IPS-18a (cell line): ENCODE measurements at regions not wholly inside any gene's neighbourhood (a gene's known extent, or its start where the extent isn't known, plus 50 kb on each side); places are given as distances from the start of the nearest gene placed in this dataset.

ENCODE experiments used
- H3K27ac ChIP-seq: one replicate; pipeline ENCODE4 v1.5.1; 2013; ENCODE audit warnings: low read length
- H3K27me3 ChIP-seq: one replicate; pipeline ENCODE4 v1.6.1; 2013; ENCODE audit warnings: mild to moderate bottlenecking, low read length; ENCODE audit not compliant: control insufficient read depth, insufficient read depth
- H3K36me3 ChIP-seq: one replicate; pipeline ENCODE4 v1.6.1; 2013; ENCODE audit warnings: low read depth, low read length; ENCODE audit not compliant: control insufficient read depth
- H3K4me1 ChIP-seq: one replicate; pipeline ENCODE4 v1.6.1; 2013; ENCODE audit warnings: low read depth, low read length; ENCODE audit not compliant: control insufficient read depth
- H3K4me3 ChIP-seq: one replicate; pipeline ENCODE4 v1.5.1; 2013; ENCODE audit warnings: low read length
- H3K9ac ChIP-seq: one replicate; pipeline ENCODE4 v1.6.1; 2013; ENCODE audit warnings: mild to moderate bottlenecking, low read length, moderate library complexity
- H3K9me3 ChIP-seq: one replicate; pipeline ENCODE4 v1.6.1; 2013; ENCODE audit warnings: low read depth, low read length; ENCODE audit not compliant: control insufficient read depth

DNA sequence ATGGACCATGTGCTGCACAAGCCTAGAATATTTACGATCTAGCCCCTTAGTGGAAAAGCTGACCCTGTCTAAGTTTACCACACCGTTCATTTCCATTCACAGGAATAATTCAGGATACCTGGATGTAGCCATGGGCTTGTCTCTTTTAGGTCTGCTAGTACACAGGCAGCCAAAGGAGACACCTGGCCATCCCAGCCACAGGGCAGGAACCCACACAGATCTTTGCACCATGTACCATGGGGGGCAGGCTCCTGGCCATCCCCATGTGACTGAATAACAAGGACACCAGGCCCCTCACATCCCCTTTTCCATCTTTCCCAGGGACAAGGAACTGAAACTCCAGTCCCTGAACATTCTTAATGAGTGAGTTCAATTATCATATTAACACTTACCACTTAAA, 467.3 kb upstream of the MYT1L start:
- H3K4me1 ChIP-seq, result no peaks in the 10 kb centered on the region
- H3K36me3 ChIP-seq, result no peaks in the 10 kb centered on the region
- H3K4me3 ChIP-seq, result no peak overlapping the region
- H3K27me3 ChIP-seq, result no peaks in the 10 kb centered on the region
- H3K9ac ChIP-seq, result no peak overlapping the region
- H3K9me3 ChIP-seq, result no peaks in the 10 kb centered on the region
- no peak overlapping the region for H3K27ac ChIP-seq

DNA sequence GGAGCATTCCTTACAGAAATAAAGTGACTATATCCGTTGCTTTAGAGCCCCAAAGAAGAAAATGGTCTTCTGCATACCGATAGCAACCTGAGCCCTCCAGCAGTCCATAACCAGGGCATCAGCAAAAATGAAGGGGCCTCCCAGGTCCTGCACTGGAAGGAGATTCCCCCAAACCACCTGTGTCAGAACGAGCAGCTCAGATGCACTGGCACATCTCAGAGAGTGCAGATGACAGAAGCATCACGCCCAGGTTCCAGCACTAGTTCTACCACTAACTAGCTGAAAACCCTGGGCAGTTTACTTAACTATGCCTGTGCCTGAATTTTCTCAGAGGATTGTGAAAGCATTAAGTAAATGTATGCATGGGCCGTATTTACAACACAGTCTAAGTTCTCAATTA, 466.7 kb upstream of the MYT1L start:
- Histone ChIP-seq H3K27me3 (no peaks in the 10 kb centered on the region), H3K9ac (no peak overlapping the region), H3K4me1 (no peaks in the 10 kb centered on the region), H3K36me3 (no peaks in the 10 kb centered on the region), H3K9me3 (no peaks in the 10 kb centered on the region), H3K27ac (no peak overlapping the region), H3K4me3 (no peak overlapping the region)

- Histone ChIP-seq H3K4me3 (no peak overlapping the region), H3K27me3 (no peaks in the 10 kb centered on the region), H3K27ac (no peak overlapping the region), H3K4me1 (no peaks in the 10 kb centered on the region), H3K36me3 (no peaks in the 10 kb centered on the region), H3K9ac (no peak overlapping the region), H3K9me3 (no peaks in the 10 kb centered on the region)
Measured at GRCh38 chr2:2796207-2796606, 465.1 kb upstream of the MYT1L start.

GRCh38 chr2:2795438-2796091, 464.5 kb upstream of the MYT1L start:
- Histone ChIP-seq H3K4me1 (no peaks in the 10 kb centered on the region), H3K27me3 (no peaks in the 10 kb centered on the region), H3K9me3 (no peaks in the 10 kb centered on the region), H3K27ac (no peak overlapping the region), H3K4me3 (no peak overlapping the region), H3K9ac (no peak overlapping the region), H3K36me3 (no peaks in the 10 kb centered on the region)

GRCh38 chr2:2793925-2794560, 463.0 kb upstream of the MYT1L start:
- H3K27me3 ChIP-seq, result no peaks in the 10 kb centered on the region
- no peak overlapping the region for H3K9ac ChIP-seq
- no peaks in the 10 kb centered on the region for H3K9me3 ChIP-seq

GRCh38 chr2:2793514-2793913, 462.4 kb upstream of the MYT1L start:
- H3K27ac ChIP-seq, result no peak overlapping the region
- no peak overlapping the region for H3K4me3 ChIP-seq
- no peak overlapping the region for H3K9ac ChIP-seq
- H3K27me3 ChIP-seq, result no peaks in the 10 kb centered on the region
- H3K4me1 ChIP-seq, result peaks cover 7% of the 10 kb centered on the region
- no peaks in the 10 kb centered on the region for H3K36me3 ChIP-seq
- H3K9me3 ChIP-seq, result no peaks in the 10 kb centered on the region

More at GRCh38 chr2:2793925-2794560, 463.0 kb upstream of the MYT1L start:
- Histone ChIP-seq H3K27ac (no peak overlapping the region), H3K4me3 (no peak overlapping the region), H3K36me3 (no peaks in the 10 kb centered on the region), H3K4me1 (peaks cover 2% of the 10 kb centered on the region)

- Histone ChIP-seq H3K9ac (no peak overlapping the region), H3K9me3 (no peaks in the 10 kb centered on the region), H3K4me1 (peaks cover 21% of the 10 kb centered on the region), H3K36me3 (no peaks in the 10 kb centered on the region), H3K27ac (no peak overlapping the region), H3K27me3 (no peaks in the 10 kb centered on the region), H3K4me3 (no peak overlapping the region)
Measured at GRCh38 chr2:2791606-2792005, 460.5 kb upstream of the MYT1L start.

GRCh38 chr2:2791031-2791430, 460.0 kb upstream of the MYT1L start:
- Histone ChIP-seq H3K27me3 (no peaks in the 10 kb centered on the region), H3K9me3 (no peaks in the 10 kb centered on the region), H3K4me3 (no peak overlapping the region), H3K4me1 (peaks cover 21% of the 10 kb centered on the region), H3K9ac (no peak overlapping the region), H3K36me3 (no peaks in the 10 kb centered on the region), H3K27ac (no peak overlapping the region)

GRCh38 chr2:2788076-2788475, 457.0 kb upstream of the MYT1L start:
- no peaks in the 10 kb centered on the region for H3K36me3 ChIP-seq
- no peaks in the 10 kb centered on the region for H3K9me3 ChIP-seq
- no peak overlapping the region for H3K9ac ChIP-seq
- no peak overlapping the region for H3K27ac ChIP-seq
- peak overlapping the region; percentile 9 for H3K4me3 ChIP-seq
- H3K4me1 ChIP-seq, result peaks cover 21% of the 10 kb centered on the region
- no peaks in the 10 kb centered on the region for H3K27me3 ChIP-seq

- Histone ChIP-seq H3K9me3 (no peaks in the 10 kb centered on the region), H3K4me3 (no peak overlapping the region), H3K9ac (no peak overlapping the region), H3K4me1 (peaks cover 21% of the 10 kb centered on the region), H3K36me3 (no peaks in the 10 kb centered on the region), H3K27ac (no peak overlapping the region), H3K27me3 (no peaks in the 10 kb centered on the region)
Measured at GRCh38 chr2:2787301-2787907, 456.3 kb upstream of the MYT1L start.

GRCh38 chr2:2782007-2782406, 450.9 kb upstream of the MYT1L start:
- no peak overlapping the region for H3K4me3 ChIP-seq
- peaks cover 1% of the 10 kb centered on the region for H3K4me1 ChIP-seq
- no peak overlapping the region for H3K9ac ChIP-seq
- no peaks in the 10 kb centered on the region for H3K36me3 ChIP-seq
- no peak overlapping the region for H3K27ac ChIP-seq
- H3K9me3 ChIP-seq, result no peaks in the 10 kb centered on the region
- no peaks in the 10 kb centered on the region for H3K27me3 ChIP-seq

DNA sequence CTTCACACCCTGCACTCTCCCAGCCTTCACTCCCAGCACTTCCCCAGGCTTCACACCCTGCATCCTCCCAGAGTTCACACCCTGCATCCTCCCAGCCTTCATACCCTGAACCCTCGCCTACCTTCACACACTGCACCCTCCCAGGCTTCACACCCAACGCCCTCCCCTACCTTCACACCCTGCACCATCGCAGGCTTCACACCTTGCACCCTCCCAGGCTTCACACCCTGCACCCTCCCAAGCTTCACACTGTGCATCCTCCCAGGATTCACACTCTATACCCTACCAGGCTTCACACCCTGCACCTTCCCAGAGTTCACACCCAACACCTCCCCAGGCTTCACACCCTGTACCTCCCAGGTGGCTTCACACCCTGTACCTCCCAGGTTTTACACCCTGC, 448.7 kb upstream of the MYT1L start:
- Histone ChIP-seq H3K36me3 (no peaks in the 10 kb centered on the region), H3K4me3 (no peak overlapping the region), H3K9me3 (no peaks in the 10 kb centered on the region), H3K27me3 (no peaks in the 10 kb centered on the region), H3K9ac (no peak overlapping the region), H3K4me1 (no peaks in the 10 kb centered on the region), H3K27ac (no peak overlapping the region)
